ENCODE measurements at regions not wholly inside any gene's neighbourhood (a gene's known extent, or its start where the extent isn't known, plus 50 kb on each side); places are given as distances from the start of the nearest gene placed in this dataset.
"Not testable (repeated sequence)": the region's sequence is repeated elsewhere in the genome, so short reads cannot be mapped to it uniquely, and the experiment has no call there.

DNA sequence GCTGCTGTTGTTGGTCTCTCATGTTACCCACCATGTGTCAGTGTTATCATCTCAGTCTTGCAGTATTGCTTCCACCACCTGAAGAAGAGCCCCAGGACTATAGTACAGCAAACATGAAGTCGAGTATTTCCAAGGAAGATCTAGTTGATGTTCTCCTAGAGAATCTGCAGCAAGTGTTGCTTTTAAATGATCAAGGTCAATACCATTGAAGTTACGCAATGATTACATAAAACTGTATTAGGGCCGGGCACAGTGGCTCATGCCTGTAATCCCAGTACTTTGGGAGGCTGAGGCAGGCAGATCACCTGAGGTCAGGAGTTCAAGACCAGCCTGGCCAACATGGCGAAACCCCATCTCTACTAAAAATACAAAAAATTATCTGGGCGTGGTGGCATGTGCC is 173.9 kb downstream of the TJP1 start:
- H3K4me1 ChIP-seq (ENCODE audit: insufficient read depth); H3K27ac ChIP-seq; DNase-seq; H3K9ac ChIP-seq; H3K36me3 ChIP-seq (ENCODE audit: low read depth); H3F3A ChIP-seq (ENCODE audit: insufficient read depth); H3K4me2 ChIP-seq (ENCODE audit: unreplicated experiment); H3K9me2 ChIP-seq (ENCODE audit: insufficient read depth); H3K27me3 ChIP-seq (replicated peaks; ENCODE audit: insufficient read depth); H4K20me1 ChIP-seq (ENCODE audit: insufficient read depth); in situ Hi-C loops (cut with MboI); H3K4me3 ChIP-seq; H3K9me3 ChIP-seq (ENCODE audit: low read depth); H3K79me2 ChIP-seq (ENCODE audit: insufficient read depth); H2AFZ ChIP-seq: not testable (repeated sequence)
- WGBS, 2 experiments (ENCODE audit: low coverage in 1 of 2, low lambda C conversion rate in 2 of 2, missing lambda C conversion rate in 2 of 2) = 36 to 44% methylated on average over 5 of the region's 5 CpGs

DNA sequence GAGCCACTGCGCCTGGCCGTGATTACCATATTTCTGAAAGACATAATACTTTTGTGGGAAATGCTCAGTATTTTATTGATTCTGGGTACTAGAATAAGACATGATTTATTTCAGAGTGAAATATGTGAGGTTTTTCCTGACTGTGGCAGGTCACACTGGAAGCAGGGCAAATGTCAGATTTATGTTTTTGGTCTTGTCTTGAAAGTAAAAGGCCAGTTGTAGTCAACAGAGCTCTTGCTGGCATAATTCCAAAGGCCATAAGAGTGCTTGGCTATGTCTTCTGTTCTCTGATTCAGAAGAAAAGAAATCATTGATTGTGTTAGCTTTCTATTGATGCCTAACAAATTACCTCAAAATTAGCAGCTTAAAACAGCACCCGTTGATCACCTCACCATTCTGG is 176.4 kb downstream of the TJP1 start:
- TF ChIP-seq EZH2 (IDR thresholded peaks at IDR 0.05; ENCODE audit: insufficient read depth, poor library complexity, severe bottlenecking) (no peak), EZH2phosphoT487 (IDR thresholded peaks at IDR 0.05; ENCODE audit: insufficient read depth, low read depth) (no peak)
- WGBS, 2 experiments (ENCODE audit: low coverage in 1 of 2, low lambda C conversion rate in 2 of 2, missing lambda C conversion rate in 2 of 2) = 39 to 51% methylated on average over 3 of the region's 3 CpGs
- in situ Hi-C loops (cut with MboI) = no loop called here
- H2AFZ ChIP-seq = no peak overlapping the region
- H3F3A ChIP-seq (ENCODE audit: insufficient read depth) = no peaks in the 10 kb centered on the region
- no peak overlapping the region for H3K4me2 ChIP-seq (ENCODE audit: unreplicated experiment)
- H3K27me3 ChIP-seq (replicated peaks; ENCODE audit: insufficient read depth) = peaks cover 17% of the 10 kb centered on the region
- no peak overlapping the region for H3K27ac ChIP-seq
- H3K36me3 ChIP-seq (ENCODE audit: low read depth) = no peaks in the 10 kb centered on the region
- H3K9me3 ChIP-seq (ENCODE audit: low read depth) = no peaks in the 10 kb centered on the region
- H3K9ac ChIP-seq = no peak overlapping the region
- no peaks in the 10 kb centered on the region for H3K9me2 ChIP-seq (ENCODE audit: insufficient read depth)
- no peaks in the 10 kb centered on the region for H3K79me2 ChIP-seq (ENCODE audit: insufficient read depth)
- H3K4me3 ChIP-seq = no peak overlapping the region
- no peaks in the 10 kb centered on the region for H3K4me1 ChIP-seq (ENCODE audit: insufficient read depth)
- no peak for DNase-seq
- no peaks in the 10 kb centered on the region; the same call in 1 of the 2 replicates for H4K20me1 ChIP-seq (ENCODE audit: insufficient read depth)

DNA sequence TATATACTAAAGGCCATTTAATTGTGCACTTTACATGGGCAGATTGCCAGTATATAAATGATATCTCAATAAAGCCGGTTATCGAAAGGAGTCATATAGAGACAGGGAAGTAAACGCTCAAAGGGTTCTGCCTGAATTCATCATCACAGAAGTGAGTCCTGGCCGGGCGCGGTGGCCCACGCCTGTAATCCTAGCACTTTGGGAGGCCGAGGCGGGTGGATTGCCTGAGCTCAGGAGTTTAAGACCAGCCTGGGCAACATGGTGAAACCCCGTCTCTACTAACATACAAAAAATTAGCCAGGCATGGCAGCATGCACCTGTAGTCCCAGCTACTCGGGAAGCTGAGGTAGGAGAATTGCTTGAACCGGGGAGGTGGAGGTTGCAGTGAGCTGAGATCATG is 177.9 kb downstream of the TJP1 start:
- H3K4me1 ChIP-seq (ENCODE audit: insufficient read depth); H3K4me3 ChIP-seq; H3K4me2 ChIP-seq (ENCODE audit: unreplicated experiment); H4K20me1 ChIP-seq (ENCODE audit: insufficient read depth); H3K79me2 ChIP-seq (ENCODE audit: insufficient read depth); H3K9me3 ChIP-seq (ENCODE audit: low read depth); H3K36me3 ChIP-seq (ENCODE audit: low read depth); H2AFZ ChIP-seq; H3K9me2 ChIP-seq (ENCODE audit: insufficient read depth); H3K9ac ChIP-seq; H3F3A ChIP-seq (ENCODE audit: insufficient read depth); in situ Hi-C loops (cut with MboI); DNase-seq; H3K27ac ChIP-seq: not testable (repeated sequence)
- H3K27me3 ChIP-seq (replicated peaks; ENCODE audit: insufficient read depth) = peaks cover 17% of the 10 kb centered on the region
- WGBS, 2 experiments (ENCODE audit: low coverage in 1 of 2, low lambda C conversion rate in 2 of 2, missing lambda C conversion rate in 2 of 2) = 60 to 64% methylated on average over 12 of the region's 12 CpGs

- no peak overlapping the region for H3K27ac ChIP-seq
- WGBS, 2 experiments (ENCODE audit: low coverage in 1 of 2, low lambda C conversion rate in 2 of 2, missing lambda C conversion rate in 2 of 2) = 22 to 28% methylated on average over 4 of the region's 4 CpGs
These were observed 183.5 kb downstream of the TJP1 start for GRCh38 chr15:29638781-29639180.

DNA sequence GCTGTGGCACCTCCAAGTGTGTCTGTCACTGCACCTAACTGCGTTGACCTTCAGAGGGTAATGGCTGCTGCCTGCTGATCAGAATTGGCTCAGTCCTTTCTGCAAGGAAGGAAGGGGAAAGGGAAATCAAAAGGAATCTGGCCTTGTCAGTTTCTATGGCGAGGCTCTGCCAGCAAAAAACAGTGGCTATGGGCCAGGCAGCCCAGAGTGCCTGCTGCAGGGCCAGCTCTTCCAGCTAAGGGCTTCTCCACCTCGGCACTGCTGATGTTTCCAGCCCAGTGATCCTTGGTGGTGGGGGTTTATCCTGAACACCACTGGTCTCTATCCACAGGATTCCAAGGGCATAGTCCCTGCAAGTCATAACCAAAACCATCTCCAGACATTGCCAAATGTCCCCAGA is 184.3 kb downstream of the TJP1 start:
- Histone ChIP-seq H3K4me1 (ENCODE audit: insufficient read depth) (no peaks in the 10 kb centered on the region), H3K4me2 (ENCODE audit: unreplicated experiment) (no peak overlapping the region), H3K27me3 (replicated peaks; ENCODE audit: insufficient read depth) (peaks cover 18% of the 10 kb centered on the region), H3K9me2 (ENCODE audit: insufficient read depth) (no peaks in the 10 kb centered on the region), H4K20me1 (ENCODE audit: insufficient read depth) (no peaks in the 10 kb centered on the region; the same call in 1 of the 2 replicates), H3K9me3 (ENCODE audit: low read depth) (no peaks in the 10 kb centered on the region), H3K36me3 (ENCODE audit: low read depth) (no peaks in the 10 kb centered on the region), H3K27ac (no peak overlapping the region), H3K4me3 (no peak overlapping the region), H3K9ac (no peak overlapping the region), H3K79me2 (ENCODE audit: insufficient read depth) (no peaks in the 10 kb centered on the region), H2AFZ (no peak overlapping the region), H3F3A (ENCODE audit: insufficient read depth) (no peaks in the 10 kb centered on the region)
- in situ Hi-C loops (cut with MboI) = no loop called here
- no peak for DNase-seq
- TF ChIP-seq EZH2phosphoT487 (IDR thresholded peaks at IDR 0.05; ENCODE audit: insufficient read depth, low read depth) = no peak
- no peak for TF ChIP-seq EZH2 (IDR thresholded peaks at IDR 0.05; ENCODE audit: insufficient read depth, poor library complexity, severe bottlenecking)
- WGBS, 2 experiments (ENCODE audit: low coverage in 1 of 2, low lambda C conversion rate in 2 of 2, missing lambda C conversion rate in 2 of 2) = 13 to 20% methylated on average over 3 of the region's 3 CpGs

More at GRCh38 chr15:29638781-29639180, 183.5 kb downstream of the TJP1 start:
- DNase-seq = peak; percentile 6
- Histone ChIP-seq H3K4me2 (ENCODE audit: unreplicated experiment) (no peak overlapping the region), H3F3A (ENCODE audit: insufficient read depth) (no peaks in the 10 kb centered on the region), H3K9ac (no peak overlapping the region), H3K27me3 (replicated peaks; ENCODE audit: insufficient read depth) (peaks cover 20% of the 10 kb centered on the region), H3K9me3 (ENCODE audit: low read depth) (no peaks in the 10 kb centered on the region), H3K9me2 (ENCODE audit: insufficient read depth) (no peaks in the 10 kb centered on the region), H3K36me3 (ENCODE audit: low read depth) (no peaks in the 10 kb centered on the region), H3K4me3 (no peak overlapping the region), H2AFZ (no peak overlapping the region), H4K20me1 (ENCODE audit: insufficient read depth) (no peaks in the 10 kb centered on the region; the same call in 1 of the 2 replicates), H3K79me2 (ENCODE audit: insufficient read depth) (no peaks in the 10 kb centered on the region), H3K4me1 (ENCODE audit: insufficient read depth) (no peaks in the 10 kb centered on the region)
- in situ Hi-C loops (cut with MboI) = no loop called here
- TF ChIP-seq EZH2 (IDR thresholded peaks at IDR 0.05; ENCODE audit: insufficient read depth, poor library complexity, severe bottlenecking) (no peak), EZH2phosphoT487 (IDR thresholded peaks at IDR 0.05; ENCODE audit: insufficient read depth, low read depth) (no peak)
